ENCODE measurements at regions not wholly inside any gene's neighbourhood (a gene's known extent, or its start where the extent isn't known, plus 50 kb on each side); places are given as distances from the start of the nearest gene placed in this dataset.

GRCh38 chr5:173835661-173836060 is 52.5 kb upstream of the CPEB4 start (continued):
- TF ChIP-seq ZNF407 (CRISPR knock-in tag; IDR thresholded peaks at IDR 0.05; ENCODE audit: not compliant biosample characterization) (no peak), ZGPAT (CRISPR knock-in tag; IDR thresholded peaks at IDR 0.05) (no peak), ZFP41 (CRISPR knock-in tag; IDR thresholded peaks at IDR 0.05; ENCODE audit: borderline replicate concordance) (no peak), TCF7L2 (IDR thresholded peaks at IDR 0.05; ENCODE audit: low read depth, low read length) (no peak), EHMT2 (IDR thresholded peaks at IDR 0.05; ENCODE audit: borderline replicate concordance, low read depth, low read length) (no peak), KIAA2018 (CRISPR knock-in tag; IDR thresholded peaks at IDR 0.05; ENCODE audit: borderline replicate concordance) (no peak)

Data from HepG2 (cell line).